OCI-LY3 (cell line): ENCODE measurements at regions not wholly inside any gene's neighbourhood (a gene's known extent, or its start where the extent isn't known, plus 50 kb on each side); places are given as distances from the start of the nearest gene placed in this dataset.

Experiments used
- CTCF ChIP-seq: fragments of 200-600, 300-600 bp; sonication (generic); IDR thresholded peaks from 2 replicates; pipeline ENCODE4 v1.5.1; 2014; ENCODE audit warnings: antibody characterized with exemption, low read length, low read depth
- EZH2phosphoT487 ChIP-seq: fragments of 200-600 bp; shearing (Covaris generic); IDR thresholded peaks from 2 replicates; pipeline ENCODE4 v1.6.1; 2018; ENCODE audit warnings: antibody characterized with exemption, mixed run types, low read depth

- TF ChIP-seq CTCF (no peak), EZH2phosphoT487 (no peak)
Observed at GRCh38 chr13:28601581-28601980, 57.3 kb upstream of the POMP start.
